HCT116 (cell line): ENCODE measurements at regions not wholly inside any gene's neighbourhood (a gene's known extent, or its start where the extent isn't known, plus 50 kb on each side); places are given as distances from the start of the nearest gene placed in this dataset.
A peak's percentile ranks its signal among the peaks of the same experiment; 100 is the strongest.

Experiments
- ATAC-seq: fragments of 200-7000 bp; cut with Tn5 transposase; 2 replicates; pipeline ENCODE4 v1.9.1; 2020; ENCODE audit warnings: mild to moderate bottlenecking, moderate library complexity
- BruUV-seq: library from RNA; stranded (reverse); fragments of 400-500 nt; replicated peaks from 2 replicates; lab custom pipeline; 2021; lab: Mats Ljungman, UMichigan
- CTCF ChIA-PET: fragments of 300-600 bp; sonication (Branson Sonifier 250); formaldehyde crosslinking; loops from one replicate; lab custom pipeline; 2021; ENCODE audit warnings: antibody characterized with exemption; lab: Charles Lee
- POLR2A ChIA-PET: fragments of 300-600, 350-600 bp; sonication (Branson Sonifier 250); formaldehyde crosslinking; loops from one replicate; lab custom pipeline; 2021; ENCODE audit warnings: antibody characterized with exemption; lab: Charles Lee
- RAD21 ChIA-PET, 2 experiments: fragments of 300-600 bp; sonication (Branson Sonifier 250); formaldehyde crosslinking; loops; one replicate each; lab custom pipeline; 2023; ENCODE audit warnings: low total read pairs in 2 of 2; ENCODE audit not compliant: uncharacterized antibody in 2 of 2, unreplicated experiment in 2 of 2, low non-redundant PET in 1 of 2; lab: Charles Lee
- DNase-seq: peaks from one replicate; pipeline ENCODE4 v3.0.0-alpha.2; 2010; ENCODE audit warnings: low read depth, low spot score
- H2AFZ ChIP-seq: fragments of 200-600 bp; shearing (Covaris generic), sonication (generic); 2 replicates; pipeline ENCODE4 v1.6.1; 2017; ENCODE audit warnings: low read depth, mixed run types, mixed read lengths, antibody characterized with exemption, low read length; ENCODE audit not compliant: poor library complexity, severe bottlenecking
- H3K27ac ChIP-seq: 2 replicates; pipeline ENCODE4 v1.5.1; 2012; ENCODE audit warnings: low read depth, low read length
- H3K27me3 ChIP-seq: fragments of 200-600 bp; sonication (generic); 2 replicates; pipeline ENCODE4 v1.6.1; 2016; ENCODE audit warnings: mixed run types, low read length, mixed read lengths; ENCODE audit not compliant: insufficient read depth
- H3K36me3 ChIP-seq, 2 experiments: fragments of 200-500 bp in 1 of 2; fragments of 200-600 bp in 1 of 2; sonication (Bioruptor generic) in 1 of 2; sonication (generic) in 1 of 2; 2 replicates each; pipeline versions ENCODE4 v1.5.1 to v1.6.1; 2014 to 2016; ENCODE audit warnings: low read length in 2 of 2, inconsistent platforms in 1 of 2, mixed read lengths in 1 of 2, mixed run types in 1 of 2; ENCODE audit not compliant: insufficient read depth in 2 of 2, control insufficient read depth in 1 of 2
- H3K4me1 ChIP-seq, 2 experiments: fragments of 200-600 bp in 1 of 2; sonication (generic) in 1 of 2; 2 replicates each; pipeline versions ENCODE4 v1.5.1 to v1.6.1; 2012 to 2017; ENCODE audit warnings: low read length in 2 of 2, inconsistent platforms in 1 of 2, mild to moderate bottlenecking in 1 of 2, mixed read lengths in 1 of 2, mixed run types in 1 of 2, moderate library complexity in 1 of 2; ENCODE audit not compliant: insufficient read depth in 2 of 2, control insufficient read depth in 1 of 2
- H3K4me2 ChIP-seq: fragments of 200-600 bp; sonication (generic); 2 replicates; pipeline ENCODE4 v1.6.1; 2017; ENCODE audit warnings: mixed run types, low read length, mixed read lengths
- H3K4me3 ChIP-seq, 2 experiments: fragments of 200-600 bp in 1 of 2; sonication (generic) in 1 of 2; replicated peaks in 1 of 2; 2 replicates each; pipeline ENCODE4 v1.5.1; 2011 to 2016; ENCODE audit warnings: low read length in 2 of 2, control low read depth in 1 of 2, low read depth in 1 of 2, mild to moderate bottlenecking in 1 of 2, mixed read lengths in 1 of 2, mixed run types in 1 of 2
- H3K79me2 ChIP-seq: fragments of 200-600 bp; sonication (generic); 2 replicates; pipeline ENCODE4 v1.6.1; 2017; ENCODE audit warnings: mild to moderate bottlenecking, mixed run types, low read length, moderate library complexity, mixed read lengths; ENCODE audit not compliant: insufficient read depth
- H3K9ac ChIP-seq: fragments of 200-600 bp; sonication (generic); 2 replicates; pipeline ENCODE4 v1.6.1; 2016; ENCODE audit warnings: low read length, mixed read lengths
- H3K9me2 ChIP-seq: fragments of 200-600 bp; sonication (generic), shearing (Covaris generic); 2 replicates; pipeline ENCODE4 v1.6.1; 2017; ENCODE audit warnings: mixed run types, mild to moderate bottlenecking, moderate library complexity; ENCODE audit not compliant: insufficient read depth
- H3K9me3 ChIP-seq, 2 experiments: fragments of 200-500 bp in 1 of 2; fragments of 200-600 bp in 1 of 2; sonication (Bioruptor generic) in 1 of 2; sonication (generic) in 1 of 2; 2 replicates each; pipeline ENCODE4 v1.6.1; 2014 to 2017; ENCODE audit warnings: low read length in 2 of 2, mixed read lengths in 2 of 2, inconsistent platforms in 1 of 2, low read depth in 1 of 2, mild to moderate bottlenecking in 1 of 2, mixed run types in 1 of 2, moderate library complexity in 1 of 2; ENCODE audit not compliant: control insufficient read depth in 1 of 2, insufficient read depth in 1 of 2
- H4K20me1 ChIP-seq: fragments of 200-600 bp; sonication (generic), shearing (Covaris generic); 2 replicates; pipeline ENCODE4 v1.6.1; 2017; ENCODE audit warnings: mixed run types, mild to moderate bottlenecking, moderate library complexity; ENCODE audit not compliant: insufficient read depth
- ATF3 ChIP-seq: IDR thresholded peaks from 2 replicates; pipeline ENCODE4 v1.6.1; 2012
- CEBPB ChIP-seq: IDR thresholded peaks from 2 replicates; pipeline ENCODE4 v1.6.1; 2012; ENCODE audit warnings: low read depth
- MAX ChIP-seq: IDR thresholded peaks from 2 replicates; pipeline ENCODE4 v1.6.1; 2012
- RAD21 ChIP-seq: IDR thresholded peaks from 2 replicates; pipeline ENCODE4 v1.6.1; 2012; ENCODE audit warnings: low read depth, mild to moderate bottlenecking
- SRF ChIP-seq: IDR thresholded peaks from 2 replicates; pipeline ENCODE4 v1.6.1; 2012; ENCODE audit warnings: low read depth
- TCF7L2 ChIP-seq: IDR thresholded peaks from 2 replicates; pipeline ENCODE4 v1.7.0; 2011; ENCODE audit warnings: borderline replicate concordance, inconsistent platforms; ENCODE audit not compliant: insufficient read depth, insufficient read length; ENCODE audit errors: extremely low read depth
- intact Hi-C: fragments of 100-400 bp; cut with micrococcal nuclease; formaldehyde crosslinking; loops from 2 replicates; pipeline ENCODE4 v1.10.0; 2022
- TF ChIP-seq, protein P1 (sequence below), 3 experiments: fragments of 200-600 bp in 1 of 3; sonication (generic) in 1 of 3; IDR thresholded peaks in 2 of 3; conservative IDR thresholded peaks in 1 of 3; 2 replicates each; pipeline ENCODE4 v1.5.1; 2012 to 2017; ENCODE audit warnings: low read depth in 2 of 3, low read length in 2 of 3, antibody characterized with exemption in 1 of 3, borderline replicate concordance in 1 of 3, control low read depth in 1 of 3, mild to moderate bottlenecking in 1 of 3, mixed read lengths in 1 of 3, mixed run types in 1 of 3, moderate library complexity in 1 of 3; ENCODE audit not compliant: insufficient read depth in 1 of 3

GRCh38 chr3:107892955-107893624 lies 197.7 kb downstream of the CD47 start (continued):
- TF ChIP-seq, protein P1, sequence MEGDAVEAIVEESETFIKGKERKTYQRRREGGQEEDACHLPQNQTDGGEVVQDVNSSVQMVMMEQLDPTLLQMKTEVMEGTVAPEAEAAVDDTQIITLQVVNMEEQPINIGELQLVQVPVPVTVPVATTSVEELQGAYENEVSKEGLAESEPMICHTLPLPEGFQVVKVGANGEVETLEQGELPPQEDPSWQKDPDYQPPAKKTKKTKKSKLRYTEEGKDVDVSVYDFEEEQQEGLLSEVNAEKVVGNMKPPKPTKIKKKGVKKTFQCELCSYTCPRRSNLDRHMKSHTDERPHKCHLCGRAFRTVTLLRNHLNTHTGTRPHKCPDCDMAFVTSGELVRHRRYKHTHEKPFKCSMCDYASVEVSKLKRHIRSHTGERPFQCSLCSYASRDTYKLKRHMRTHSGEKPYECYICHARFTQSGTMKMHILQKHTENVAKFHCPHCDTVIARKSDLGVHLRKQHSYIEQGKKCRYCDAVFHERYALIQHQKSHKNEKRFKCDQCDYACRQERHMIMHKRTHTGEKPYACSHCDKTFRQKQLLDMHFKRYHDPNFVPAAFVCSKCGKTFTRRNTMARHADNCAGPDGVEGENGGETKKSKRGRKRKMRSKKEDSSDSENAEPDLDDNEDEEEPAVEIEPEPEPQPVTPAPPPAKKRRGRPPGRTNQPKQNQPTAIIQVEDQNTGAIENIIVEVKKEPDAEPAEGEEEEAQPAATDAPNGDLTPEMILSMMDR (IDR thresholded peaks at IDR 0.05 in 2 of 3, conservative IDR thresholded peaks at IDR 0.05 in 1 of 3; ENCODE audit: borderline replicate concordance in 1 of 3, insufficient read depth in 1 of 3, low read depth in 2 of 3, low read length in 2 of 3): no peak
- TF ChIP-seq SRF: no peak

DNA sequence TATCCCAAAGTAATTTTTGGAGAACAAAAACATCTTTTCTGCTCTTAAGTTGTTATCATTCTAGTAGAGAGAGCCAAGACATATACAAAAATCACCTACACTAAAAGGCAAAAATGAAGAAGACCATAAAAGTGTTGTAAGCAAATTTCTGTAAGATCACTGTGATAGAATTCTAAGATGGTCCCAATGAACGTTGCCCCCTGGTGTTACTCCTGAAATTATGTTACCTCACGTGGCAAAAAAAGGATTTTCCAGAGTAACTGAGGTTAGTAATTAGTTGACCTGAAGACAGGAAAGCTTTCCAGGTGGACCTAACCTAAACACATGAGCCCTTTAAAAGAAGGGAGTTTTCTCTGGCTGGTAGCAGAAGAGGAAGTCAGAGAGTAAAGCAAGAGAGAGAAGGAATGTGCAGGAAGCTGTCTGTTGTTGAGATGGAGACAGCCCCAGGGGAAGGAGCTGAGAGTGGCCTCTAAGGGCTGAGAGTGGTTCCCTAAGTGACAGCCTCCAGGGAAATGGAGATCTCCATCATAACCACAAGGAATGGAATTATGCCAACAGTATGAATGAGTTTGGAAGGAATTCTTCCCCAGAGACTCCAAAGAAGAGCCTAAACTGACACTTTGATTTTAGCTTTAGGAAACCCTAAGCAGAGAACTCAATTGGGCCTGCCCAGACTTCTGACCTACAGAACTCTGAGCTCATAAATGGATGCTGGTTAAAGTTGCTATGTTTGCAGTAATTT lies 205.9 kb downstream of the CD47 start:
- Histone ChIP-seq H3K4me2 (no peak overlapping the region), H3K36me3 (no peaks in the 10 kb centered on the region), H3K9me3 (peaks cover 0 to 6% of the 10 kb centered on the region in 2 experiments; a peak in 1 of 4 replicates), H3K79me2 (no peaks in the 10 kb centered on the region), H3K27me3 (no peaks in the 10 kb centered on the region), H3K4me3 (no peak overlapping the region), H2AFZ (no peak overlapping the region), H3K4me1 (no peaks in the 10 kb centered on the region), H3K9me2 (no peaks in the 10 kb centered on the region), H3K27ac (no peak overlapping the region), H3K9ac (no peak overlapping the region), H4K20me1 (no peaks in the 10 kb centered on the region)
- intact Hi-C loops: no loop called here
- ChIA-PET RAD21 (no interaction called here), POLR2A (no interaction called here), CTCF (interaction anchor here (1.0 kb wide), 1 partner anchor 663 kb away, joined by 3 read pairs; no protein-coding TSS in a partner anchor)
- TF ChIP-seq RAD21 (0 out of 2 replicates have a peak, but pooled peaks have one; percentile 7), TCF7L2 (no peak), ATF3 (no peak), MAX (no peak), CEBPB (no peak)
- TF ChIP-seq, protein P1 (IDR thresholded peaks at IDR 0.05 in 2 of 3, conservative IDR thresholded peaks at IDR 0.05 in 1 of 3; ENCODE audit: borderline replicate concordance in 1 of 3, insufficient read depth in 1 of 3, low read depth in 2 of 3, low read length in 2 of 3): peak in 2 of 3 experiments; percentile 23 to 40; a peak in 3 of 6 replicates
- no TSS peak for BruUV-seq
- DNase-seq (no peak), ATAC-seq (no peak)
